Fibroblast of lung (primary cell): ENCODE measurements at regions not wholly inside any gene's neighbourhood (a gene's known extent, or its start where the extent isn't known, plus 50 kb on each side); places are given as distances from the start of the nearest gene placed in this dataset.

Experiments used
- DNase-seq, 2 donors: peaks; one replicate each; pipeline versions ENCODE4 v3.0.0 to v3.0.0-alpha.2; 2010; ENCODE audit warnings: low read depth in 2 of 2
- H2AFZ ChIP-seq: 2 replicates; pipeline ENCODE4 v1.5.1; 2012; ENCODE audit warnings: low read length, control low read depth, inconsistent platforms
- H3K27ac ChIP-seq: 2 replicates; pipeline ENCODE4 v1.5.1; 2011; ENCODE audit warnings: low read length, control low read depth; ENCODE audit not compliant: insufficient read depth
- H3K27me3 ChIP-seq: 2 replicates; pipeline ENCODE4 v1.5.1; 2011; ENCODE audit warnings: mild to moderate bottlenecking, low read length; ENCODE audit not compliant: control insufficient read depth, insufficient read depth
- H3K36me3 ChIP-seq: 2 replicates; pipeline ENCODE4 v1.5.1; 2011; ENCODE audit warnings: low read length; ENCODE audit not compliant: control insufficient read depth, insufficient read depth
- H3K4me1 ChIP-seq: 2 replicates; pipeline ENCODE4 v1.5.1; 2011; ENCODE audit warnings: low read length; ENCODE audit not compliant: control insufficient read depth, insufficient read depth; ENCODE audit errors: extremely low read depth
- H3K4me2 ChIP-seq: 2 replicates; pipeline ENCODE4 v1.5.1; 2011; ENCODE audit warnings: low read length, control low read depth; ENCODE audit not compliant: insufficient read depth; ENCODE audit errors: extremely low read depth
- H3K4me3 ChIP-seq, 4 experiments: fragments of 200-600 bp in 1 of 4; sonication (generic) in 1 of 4; replicated peaks in 1 of 4; 2 replicates each; pipeline ENCODE4 v1.5.1; 2011 to 2016; ENCODE audit warnings: low read length in 4 of 4, low read depth in 3 of 4, mild to moderate bottlenecking in 3 of 4, control low read depth in 2 of 4, inconsistent platforms in 1 of 4, mixed read lengths in 1 of 4; ENCODE audit not compliant: insufficient read depth in 1 of 4; ENCODE audit errors: control extremely low read depth in 1 of 4
- H3K79me2 ChIP-seq: 2 replicates; pipeline ENCODE4 v1.5.1; 2012; ENCODE audit warnings: mild to moderate bottlenecking, low read length, inconsistent platforms; ENCODE audit not compliant: control insufficient read depth, insufficient read depth
- H3K9ac ChIP-seq: 2 replicates; pipeline ENCODE4 v1.5.1; 2011; ENCODE audit warnings: mild to moderate bottlenecking, low read length, control low read depth; ENCODE audit not compliant: insufficient read depth
- H3K9me3 ChIP-seq: 2 replicates; pipeline ENCODE4 v1.5.1; 2012; ENCODE audit warnings: low read depth, low read length; ENCODE audit not compliant: control insufficient read depth, insufficient read depth
- H4K20me1 ChIP-seq: 2 replicates; pipeline ENCODE4 v1.5.1; 2011; ENCODE audit warnings: low read length; ENCODE audit not compliant: control insufficient read depth, insufficient read depth; ENCODE audit errors: extremely low read depth
- EZH2 ChIP-seq: IDR thresholded peaks from 2 replicates; pipeline ENCODE4 v1.5.1; 2012; ENCODE audit warnings: low read length, control low read depth, mild to moderate bottlenecking; ENCODE audit errors: missing control alignments
- TF ChIP-seq, protein P1 (sequence below), 2 donors: IDR thresholded peaks in 1 of 2; conservative IDR thresholded peaks in 1 of 2; 1 replicate in 1 of 2; 2 replicates in 1 of 2; pipeline ENCODE4 v1.5.1; 2011 to 2012; ENCODE audit warnings: low read length in 2 of 2, control low read depth in 1 of 2, inconsistent platforms in 1 of 2, low read depth in 1 of 2, mild to moderate bottlenecking in 1 of 2

DNA sequence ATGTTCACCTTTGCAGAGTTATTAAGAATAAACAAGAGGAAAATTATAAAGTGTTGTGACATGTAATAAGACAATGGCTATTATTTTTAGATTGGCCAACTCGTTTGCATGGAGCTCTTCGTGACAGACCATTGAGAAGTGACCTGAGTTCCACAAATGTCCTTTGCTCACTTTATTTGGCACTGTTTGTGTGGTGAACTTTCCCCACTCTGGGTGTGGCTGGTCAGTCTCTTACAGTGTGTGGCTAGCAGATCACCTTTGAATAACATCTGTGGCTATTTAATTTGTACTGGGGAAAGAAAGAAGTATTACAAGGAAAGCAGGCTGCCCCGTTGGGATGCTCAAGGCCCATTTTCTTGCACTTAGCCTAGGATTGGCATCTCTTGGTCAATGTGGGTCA, 274.1 kb upstream of the WWC1 start:
- Histone ChIP-seq H3K36me3 (no peaks in the 10 kb centered on the region), H3K27ac (no peak overlapping the region), H3K4me2 (no peak overlapping the region), H3K27me3 (no peaks in the 10 kb centered on the region), H2AFZ (no peak overlapping the region), H4K20me1 (no peaks in the 10 kb centered on the region), H3K79me2 (no peaks in the 10 kb centered on the region), H3K9ac (no peak overlapping the region), H3K9me3 (no peaks in the 10 kb centered on the region), H3K4me1 (no peaks in the 10 kb centered on the region), H3K4me3 (no peak overlapping the region)
- TF ChIP-seq, protein P1, sequence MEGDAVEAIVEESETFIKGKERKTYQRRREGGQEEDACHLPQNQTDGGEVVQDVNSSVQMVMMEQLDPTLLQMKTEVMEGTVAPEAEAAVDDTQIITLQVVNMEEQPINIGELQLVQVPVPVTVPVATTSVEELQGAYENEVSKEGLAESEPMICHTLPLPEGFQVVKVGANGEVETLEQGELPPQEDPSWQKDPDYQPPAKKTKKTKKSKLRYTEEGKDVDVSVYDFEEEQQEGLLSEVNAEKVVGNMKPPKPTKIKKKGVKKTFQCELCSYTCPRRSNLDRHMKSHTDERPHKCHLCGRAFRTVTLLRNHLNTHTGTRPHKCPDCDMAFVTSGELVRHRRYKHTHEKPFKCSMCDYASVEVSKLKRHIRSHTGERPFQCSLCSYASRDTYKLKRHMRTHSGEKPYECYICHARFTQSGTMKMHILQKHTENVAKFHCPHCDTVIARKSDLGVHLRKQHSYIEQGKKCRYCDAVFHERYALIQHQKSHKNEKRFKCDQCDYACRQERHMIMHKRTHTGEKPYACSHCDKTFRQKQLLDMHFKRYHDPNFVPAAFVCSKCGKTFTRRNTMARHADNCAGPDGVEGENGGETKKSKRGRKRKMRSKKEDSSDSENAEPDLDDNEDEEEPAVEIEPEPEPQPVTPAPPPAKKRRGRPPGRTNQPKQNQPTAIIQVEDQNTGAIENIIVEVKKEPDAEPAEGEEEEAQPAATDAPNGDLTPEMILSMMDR (conservative IDR thresholded peaks at IDR 0.05 in 1 of 2, IDR thresholded peaks at IDR 0.05 in 1 of 2; ENCODE audit: low read depth in 1 of 2, low read length in 2 of 2), result no peak
- TF ChIP-seq EZH2, result no peak
- DNase-seq, result no peak

- no peaks in the 10 kb centered on the region for H3K27me3 ChIP-seq
Observed at GRCh38 chr5:168019143-168019542, 272.3 kb upstream of the WWC1 start.

DNA sequence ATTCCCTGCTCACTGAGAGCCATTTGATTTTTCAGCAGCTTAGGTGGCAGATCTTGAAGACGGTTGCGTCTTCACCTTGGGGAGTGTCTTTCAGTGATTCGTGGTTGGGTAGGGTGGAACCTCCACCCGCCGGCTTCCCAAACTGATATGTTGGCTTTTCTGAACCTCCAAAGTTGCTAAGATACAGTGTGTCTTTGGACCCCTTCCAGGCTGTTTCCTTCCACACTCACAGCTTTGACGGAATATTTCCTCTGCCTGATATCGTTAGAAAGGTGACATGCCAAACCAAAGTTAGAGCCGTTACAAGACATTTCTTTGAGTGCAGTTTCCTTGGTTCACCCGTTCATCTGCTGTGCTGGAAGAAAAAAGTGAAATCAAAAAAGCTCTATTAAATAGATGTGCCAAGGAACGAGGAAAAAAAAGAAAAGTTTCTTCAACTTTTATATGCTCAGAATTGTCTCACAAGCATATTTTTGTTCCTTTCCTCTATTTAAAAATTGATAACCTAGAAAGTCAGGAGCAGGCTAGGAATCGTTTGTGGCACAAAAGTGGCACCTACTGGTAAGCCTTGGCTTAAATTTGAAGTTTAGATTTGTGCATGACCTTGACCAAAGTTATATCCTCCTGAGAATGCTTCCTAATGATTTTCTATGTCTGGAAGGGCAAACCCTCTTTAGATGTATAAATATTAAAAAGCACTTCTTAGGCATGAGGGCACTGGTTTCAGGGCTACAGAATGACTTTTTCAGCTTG, 270.7 kb upstream of the WWC1 start:
- Histone ChIP-seq H3K4me3 (no peak overlapping the region), H2AFZ (no peak overlapping the region), H4K20me1 (no peaks in the 10 kb centered on the region), H3K27me3 (no peaks in the 10 kb centered on the region), H3K36me3 (no peaks in the 10 kb centered on the region), H3K4me1 (no peaks in the 10 kb centered on the region), H3K9me3 (no peaks in the 10 kb centered on the region), H3K79me2 (no peaks in the 10 kb centered on the region), H3K4me2 (no peak overlapping the region), H3K27ac (no peak overlapping the region), H3K9ac (no peak overlapping the region)
- DNase-seq, result peak; percentile 45 to 46
- no peak for TF ChIP-seq EZH2
- TF ChIP-seq, protein P1 (conservative IDR thresholded peaks at IDR 0.05 in 1 of 2, IDR thresholded peaks at IDR 0.05 in 1 of 2; ENCODE audit: low read depth in 1 of 2, low read length in 2 of 2), result peak; percentile 10 to 34

More at GRCh38 chr5:168019143-168019542, 272.3 kb upstream of the WWC1 start:
- TF ChIP-seq, protein P1 (conservative IDR thresholded peaks at IDR 0.05 in 1 of 2, IDR thresholded peaks at IDR 0.05 in 1 of 2; ENCODE audit: low read depth in 1 of 2, low read length in 2 of 2), result no peak
- no peak for TF ChIP-seq EZH2
- Histone ChIP-seq H3K4me1 (no peaks in the 10 kb centered on the region), H3K4me2 (no peak overlapping the region), H3K9me3 (no peaks in the 10 kb centered on the region), H4K20me1 (no peaks in the 10 kb centered on the region), H3K36me3 (no peaks in the 10 kb centered on the region), H2AFZ (no peak overlapping the region), H3K27ac (no peak overlapping the region), H3K9ac (no peak overlapping the region), H3K79me2 (no peaks in the 10 kb centered on the region), H3K4me3 (no peak overlapping the region)
- DNase-seq, result no peak
